DMS114 treated with DMSO at 0.1 percent for 48 hours (cell line): ENCODE measurements at regions not wholly inside any gene's neighbourhood (a gene's known extent, or its start where the extent isn't known, plus 50 kb on each side); places are given as distances from the start of the nearest gene placed in this dataset.

Source experiments
- DNase-seq: peaks from one replicate; lab custom pipeline; 2025; ENCODE audit not compliant: unreplicated experiment; lab: John Stamatoyannopoulos, UW

DNA sequence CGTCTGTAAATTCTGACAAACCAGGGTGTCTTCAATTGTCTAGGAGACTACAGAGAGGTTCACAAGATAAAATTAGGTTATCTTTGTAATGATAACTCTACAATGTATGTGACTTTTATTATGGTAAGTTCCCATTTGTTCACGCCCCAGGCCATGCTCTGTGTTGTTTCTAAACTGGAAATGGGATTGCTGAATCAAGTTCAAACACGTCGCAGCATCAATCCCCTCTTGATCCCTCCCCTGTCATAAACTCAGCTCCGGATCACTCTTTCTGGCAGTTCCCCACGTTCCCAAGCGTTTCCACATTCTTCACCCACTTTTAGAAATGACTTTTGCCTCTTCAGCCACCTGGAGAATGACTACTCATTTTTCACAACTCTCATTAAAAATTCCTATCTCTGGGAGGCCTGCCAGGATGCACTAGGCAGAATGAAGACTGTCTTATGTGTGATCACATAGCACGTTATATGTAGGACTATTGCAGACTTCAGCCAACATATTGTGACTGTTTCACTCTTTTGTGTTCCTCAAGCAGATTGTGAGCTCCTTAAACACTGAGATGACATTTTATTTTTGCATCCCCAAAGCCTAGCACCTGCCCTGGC, 1124.2 kb upstream of the WWC1 start:
- DNase-seq: no peak

DNA sequence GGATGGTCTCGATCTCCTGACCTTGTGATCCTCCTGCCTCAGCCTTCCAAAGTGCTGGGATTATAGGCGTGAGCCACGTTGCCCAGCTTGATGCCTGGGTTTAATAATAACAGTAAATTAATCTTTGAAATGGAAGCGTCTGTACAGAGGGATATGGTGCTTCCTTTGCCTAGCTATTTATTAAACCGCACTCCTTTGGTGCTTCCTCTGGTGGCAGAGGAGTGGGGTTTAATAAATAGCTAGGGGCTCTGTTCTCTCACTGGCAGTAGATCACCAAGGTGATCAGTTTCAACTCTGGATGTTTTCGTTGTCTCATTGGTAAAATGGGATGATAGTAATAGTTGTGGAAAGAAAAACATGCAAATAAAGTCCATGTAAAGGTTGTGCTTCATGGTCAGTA, 1122.5 kb upstream of the WWC1 start:
- DNase-seq: no peak

- no peak for DNase-seq
Observed at GRCh38 chr5:167171056-167171455, 1120.4 kb upstream of the WWC1 start.

- DNase-seq: no peak
Observed at GRCh38 chr5:167177736-167178135, 1113.7 kb upstream of the WWC1 start.

- DNase-seq: no peak
Observed at GRCh38 chr5:167180906-167181305, 1110.5 kb upstream of the WWC1 start.

DNA sequence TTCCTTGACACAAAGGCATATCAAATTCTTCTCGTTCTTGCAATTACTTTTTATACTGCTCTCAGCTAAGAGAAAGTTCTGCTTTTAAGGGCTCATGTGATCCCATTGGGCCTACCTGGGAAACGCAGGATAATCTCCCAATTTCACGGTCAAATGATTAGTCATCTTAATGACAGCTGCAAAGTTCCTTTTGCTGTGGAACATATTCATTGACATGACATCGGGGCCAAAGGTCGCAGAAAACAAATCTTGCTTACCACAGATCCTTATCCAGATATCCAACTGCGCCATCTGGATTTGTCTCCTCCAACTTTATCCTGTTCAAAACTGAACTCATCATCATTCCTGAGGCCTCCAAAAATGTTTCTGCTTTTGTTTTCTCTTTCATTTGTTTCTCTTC, 1085.6 kb upstream of the WWC1 start:
- DNase-seq: no peak

DNA sequence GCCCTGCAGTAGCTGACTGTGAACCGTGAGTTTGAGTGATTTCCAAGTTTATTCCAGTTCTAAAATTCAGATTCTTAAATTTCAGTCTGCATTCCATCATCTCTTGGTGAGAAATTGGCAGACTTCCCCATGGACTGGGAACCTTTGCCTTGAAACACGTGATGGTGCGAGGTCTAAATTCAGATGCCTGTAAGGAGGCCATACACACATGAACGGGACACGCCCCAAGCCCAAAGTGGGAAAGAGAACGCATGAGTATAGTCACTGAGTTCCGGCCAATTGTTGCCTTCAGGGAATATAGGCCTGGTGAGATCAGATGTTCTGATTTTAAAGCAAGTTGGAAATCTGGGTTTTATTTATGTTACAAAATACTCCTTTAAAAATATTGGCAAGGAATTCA, 1084.4 kb upstream of the WWC1 start:
- DNase-seq: no peak

GRCh38 chr5:167208911-167209310, 1082.5 kb upstream of the WWC1 start:
- DNase-seq: no peak

GRCh38 chr5:167217097-167217743, 1074.2 kb upstream of the WWC1 start:
- no peak for DNase-seq

- DNase-seq: no peak
Observed at GRCh38 chr5:167219298-167219697, 1072.1 kb upstream of the WWC1 start.

- DNase-seq: no peak
Observed at GRCh38 chr5:167226386-167226785, 1065.1 kb upstream of the WWC1 start.

GRCh38 chr5:167228134-167228533, 1063.3 kb upstream of the WWC1 start:
- DNase-seq: no peak

DNA sequence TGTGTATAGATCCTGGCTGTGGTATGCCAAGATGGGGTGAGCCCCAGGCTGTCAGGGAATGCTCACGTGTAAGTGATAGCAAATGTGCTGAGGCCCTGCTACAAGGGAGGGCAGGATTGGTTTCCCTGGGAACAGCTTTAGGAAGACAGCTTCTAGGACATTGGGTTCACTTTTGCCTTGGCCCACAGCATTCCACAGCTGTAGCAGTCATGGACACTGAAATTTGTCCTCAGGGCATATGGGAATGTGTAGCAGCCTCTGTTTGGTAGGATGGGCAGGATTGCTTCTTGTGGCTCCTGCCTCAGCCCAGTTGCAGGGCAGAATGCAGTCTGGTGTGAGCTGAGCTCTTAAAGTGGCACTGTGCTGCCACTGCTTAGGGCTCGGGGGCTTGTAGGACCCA, 1061.7 kb upstream of the WWC1 start:
- no peak for DNase-seq

- DNase-seq: no peak
Observed at GRCh38 chr5:167230414-167230813, 1061.0 kb upstream of the WWC1 start.

DNA sequence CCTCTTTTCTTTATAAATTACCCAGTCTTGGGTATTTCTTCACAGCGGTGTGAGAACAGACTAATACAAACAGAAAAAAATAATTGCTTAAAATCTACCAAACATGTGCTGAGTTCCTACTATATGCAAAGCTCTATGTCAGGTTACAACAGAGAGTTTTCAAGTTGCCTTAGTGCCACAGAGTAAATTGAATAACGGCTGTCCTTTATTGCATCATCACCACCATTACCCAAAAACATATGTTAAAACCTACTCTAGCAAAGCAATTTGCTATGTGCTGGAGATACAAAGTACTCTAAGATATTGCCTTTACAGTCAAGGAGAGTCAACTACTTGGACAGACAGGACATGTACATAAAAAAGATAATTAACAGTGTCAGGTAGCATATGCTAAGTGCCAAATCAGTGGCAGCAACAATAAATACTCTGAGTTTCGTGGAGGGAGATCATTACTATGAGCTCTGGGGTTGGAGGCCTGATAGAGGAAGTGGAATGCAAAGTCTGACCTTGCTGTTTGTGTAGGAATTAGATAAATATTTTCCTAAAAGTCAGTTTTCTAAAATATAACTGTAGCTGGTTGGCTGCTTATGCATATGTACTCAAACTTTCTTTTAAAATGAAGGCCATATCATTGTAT, 1058.7 kb upstream of the WWC1 start:
- no peak for DNase-seq

DNA sequence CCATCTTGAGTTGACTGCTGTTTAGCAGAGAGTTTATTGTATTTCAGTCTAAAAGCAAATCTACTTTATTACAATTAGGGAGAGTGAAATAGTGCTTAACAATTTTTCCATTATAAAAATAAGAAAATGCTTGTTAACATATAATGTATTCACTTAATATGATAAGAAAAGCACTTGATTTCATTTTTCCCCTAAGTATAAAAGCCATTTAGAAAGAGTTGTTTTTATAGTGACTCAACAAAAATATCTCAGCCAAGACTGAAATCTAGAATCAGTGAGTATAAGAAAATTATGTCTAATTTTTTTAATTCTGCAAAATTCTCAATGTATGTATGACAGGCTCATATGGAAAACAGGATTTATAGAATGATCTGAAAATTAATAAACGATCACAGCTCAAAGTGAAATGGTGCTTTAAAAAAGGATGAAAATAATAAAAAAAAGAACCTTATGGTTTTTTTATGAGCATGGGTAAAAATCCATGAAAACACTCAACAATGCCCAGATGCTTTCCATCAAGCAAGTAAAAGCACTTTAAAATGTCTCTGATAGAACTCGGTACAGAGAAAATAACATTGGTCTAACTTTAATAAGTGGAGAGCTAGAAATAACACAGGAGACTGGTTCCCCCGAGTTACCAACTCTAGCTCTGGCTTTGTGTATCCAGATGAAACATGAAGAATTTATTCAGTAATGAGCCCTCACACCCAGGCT, 1057.8 kb upstream of the WWC1 start:
- no peak for DNase-seq

DNA sequence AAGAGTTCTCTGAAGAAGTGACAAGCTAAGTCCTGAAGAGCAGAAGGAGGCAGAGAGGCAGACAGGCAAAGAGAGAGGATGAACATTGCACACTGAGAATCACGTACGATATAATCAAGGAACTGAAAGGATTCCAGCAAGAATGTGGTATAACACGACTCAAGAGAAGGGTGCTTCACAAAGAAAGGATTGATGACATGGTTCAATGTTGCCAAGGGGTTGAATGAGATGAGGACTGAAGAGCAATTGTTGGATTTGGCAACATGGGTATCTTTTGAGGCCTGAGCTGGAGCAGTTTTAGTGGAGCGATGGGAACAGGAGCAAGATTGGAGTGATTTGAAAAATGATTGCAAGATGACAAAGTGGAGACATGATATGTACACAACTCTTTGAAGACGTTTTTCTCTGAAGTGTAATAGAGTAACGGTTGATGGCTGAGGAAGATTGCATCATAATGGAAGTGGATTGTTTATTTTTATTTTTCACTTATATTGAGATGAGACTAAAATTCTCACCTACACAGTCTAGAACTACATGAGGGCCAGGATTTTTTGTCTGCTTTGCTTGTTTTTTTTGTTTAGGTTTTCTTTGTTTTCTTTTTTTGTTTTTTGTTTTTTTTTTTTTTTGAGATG, 1049.9 kb upstream of the WWC1 start:
- no peak for DNase-seq

- no peak for DNase-seq
Observed at GRCh38 chr5:167242701-167243100, 1048.7 kb upstream of the WWC1 start.

- no peak for DNase-seq
Observed at GRCh38 chr5:167243463-167243862, 1048.0 kb upstream of the WWC1 start.

DNA sequence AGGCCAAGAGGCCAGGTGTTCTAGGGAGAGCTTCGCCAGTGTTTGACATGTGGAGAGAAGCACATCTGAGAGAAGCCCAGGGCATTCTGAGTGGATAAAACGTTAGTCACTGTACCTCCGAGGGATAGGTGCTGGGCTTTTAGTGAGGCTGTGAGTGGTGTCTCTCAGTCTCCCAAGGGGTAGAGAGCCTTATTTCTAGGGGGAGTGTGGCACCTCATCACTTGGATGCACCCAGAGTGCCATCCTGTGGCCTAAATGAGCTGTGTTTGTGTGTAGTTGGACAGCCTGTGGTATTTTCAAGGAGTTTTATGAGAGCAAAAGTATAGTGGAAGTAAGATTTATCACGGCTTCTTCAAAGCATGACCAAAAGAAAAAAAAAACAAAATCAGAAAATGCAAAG, 1046.9 kb upstream of the WWC1 start:
- DNase-seq: no peak

- DNase-seq: no peak
Observed at GRCh38 chr5:167245868-167246267, 1045.6 kb upstream of the WWC1 start.

DNA sequence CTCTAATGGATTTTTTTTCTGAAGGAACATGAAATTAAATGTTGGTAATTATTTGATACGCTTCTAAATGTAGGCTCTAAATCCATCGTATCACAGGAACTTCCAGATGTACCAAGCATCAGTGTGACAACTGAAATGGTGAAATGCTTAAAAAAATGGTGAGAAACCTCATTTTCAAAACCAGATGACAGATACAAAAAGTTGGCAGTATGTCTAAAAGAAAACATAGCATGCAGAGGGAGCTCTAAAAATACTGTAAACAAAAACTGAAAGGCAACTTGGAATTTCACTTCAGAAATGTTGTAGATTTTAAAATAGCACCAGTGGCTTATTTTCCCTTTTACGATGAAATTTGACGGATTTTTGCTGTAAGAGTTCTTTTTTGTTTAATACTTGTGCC, 1043.6 kb upstream of the WWC1 start:
- no peak for DNase-seq
